K562 (cell line): ENCODE measurements at regions not wholly inside any gene's neighbourhood (a gene's known extent, or its start where the extent isn't known, plus 50 kb on each side); places are given as distances from the start of the nearest gene placed in this dataset.

Source experiments
- ATAC-seq: fragments of 200-7000 bp; cut with Tn5 transposase; 3 replicates; pipeline ENCODE4 v1.9.1; 2020; ENCODE audit warnings: moderate library complexity
- BruUV-seq: library from RNA; stranded (reverse); fragments of 400-500 nt; replicated peaks from 2 replicates; lab custom pipeline; 2021; lab: Mats Ljungman, UMichigan
- CTCF ChIA-PET: fragments of 300-600 bp; formaldehyde crosslinking; extraction: SDS; loops from one replicate; lab custom pipeline; 2021; ENCODE audit warnings: low intra/inter-chr PET ratio; lab: Yijun Ruan, JAX
- POLR2A ChIA-PET: fragments of 300-600, 350-650 bp; sonication (Branson Sonifier 250); formaldehyde crosslinking; extraction: SDS; loops from one replicate; lab custom pipeline; 2021; ENCODE audit warnings: antibody characterized with exemption, inconsistent platforms; lab: Yijun Ruan, JAX
- DNase-seq, 4 experiments: peaks; one replicate each; pipeline versions ENCODE4 v3.0.0 to v3.0.0-alpha.2; 2011 to 2018; ENCODE audit warnings: low spot score in 3 of 4, mixed read lengths in 3 of 4; ENCODE audit errors: extremely low read depth in 1 of 4
- FAIRE-seq: peaks from 2 replicates; lab custom pipeline; 2011; peaks lifted over from hg19 to GRCh38; lab: Jason Lieb, UNC
- H2AFZ ChIP-seq: 2 replicates; pipeline ENCODE4 v1.6.0; 2011; ENCODE audit warnings: low read depth, low read length, control low read depth, inconsistent platforms
- H3K27ac ChIP-seq: fragments of 200-600 bp; 3 replicates; pipeline ENCODE4 v1.8.0; 2011; ENCODE audit warnings: low read depth, mild to moderate bottlenecking, control low read depth, inconsistent platforms, low read length, moderate library complexity, mixed read lengths; ENCODE audit errors: extremely low read depth
- H3K27me3 ChIP-seq, 2 experiments: fragments of 300-600 bp in 1 of 2; 2 replicates in 1 of 2; 3 replicates in 1 of 2; pipeline versions ENCODE4 v1.6.0 to v1.8.0; 2011; ENCODE audit warnings: inconsistent platforms in 2 of 2, low read length in 2 of 2, mild to moderate bottlenecking in 1 of 2, mixed read lengths in 1 of 2, moderate library complexity in 1 of 2; ENCODE audit not compliant: control insufficient read depth in 2 of 2, insufficient read depth in 2 of 2
- H3K36me3 ChIP-seq: fragments of 300-600 bp; 3 replicates; pipeline ENCODE4 v1.8.0; 2011; ENCODE audit warnings: mild to moderate bottlenecking, low read length, inconsistent platforms; ENCODE audit not compliant: control insufficient read depth, insufficient read depth
- H3K4me1 ChIP-seq, 2 experiments: fragments of 200-600 bp in 1 of 2; replicated peaks in 1 of 2; 2 replicates in 1 of 2; 3 replicates in 1 of 2; pipeline versions ENCODE4 v1.5.1 to v1.8.0; 2011; ENCODE audit warnings: inconsistent platforms in 2 of 2, low read length in 2 of 2, mild to moderate bottlenecking in 1 of 2, mixed read lengths in 1 of 2, moderate library complexity in 1 of 2; ENCODE audit not compliant: control insufficient read depth in 2 of 2, insufficient read depth in 2 of 2
- H3K4me2 ChIP-seq: 2 replicates; pipeline ENCODE4 v1.6.1; 2011; ENCODE audit warnings: low read length, control low read depth, inconsistent platforms, mixed read lengths; ENCODE audit not compliant: insufficient read depth
- H3K4me3 ChIP-seq: fragments of 200-600 bp; sonication (generic), shearing (Covaris generic); 2 replicates; pipeline ENCODE4 v1.5.1; 2016; ENCODE audit warnings: control low read depth, inconsistent platforms
- H3K79me2 ChIP-seq: fragments of 200-600 bp; 3 replicates; pipeline ENCODE4 v1.8.0; 2011; ENCODE audit warnings: low read length, inconsistent platforms; ENCODE audit not compliant: control insufficient read depth, insufficient read depth
- H3K9ac ChIP-seq, 2 experiments: 2 replicates each; pipeline versions ENCODE4 v1.6.0 to v1.6.1; 2011; ENCODE audit warnings: low read depth in 2 of 2, low read length in 2 of 2, control low read depth in 1 of 2, inconsistent platforms in 1 of 2, mild to moderate bottlenecking in 1 of 2, mixed read lengths in 1 of 2; ENCODE audit not compliant: insufficient read depth in 1 of 2
- H3K9me1 ChIP-seq: one replicate; pipeline ENCODE4 v1.6.0; 2011; ENCODE audit warnings: inconsistent platforms, mild to moderate bottlenecking, low read length, moderate library complexity; ENCODE audit not compliant: control insufficient read depth, insufficient read depth
- H3K9me3 ChIP-seq: replicated peaks from 2 replicates; pipeline ENCODE4 v1.5.1; 2011; ENCODE audit warnings: low read depth, low read length, inconsistent platforms; ENCODE audit not compliant: control insufficient read depth, insufficient read depth
- H4K20me1 ChIP-seq: replicated peaks from 2 replicates; pipeline ENCODE4 v1.6.1; 2011; ENCODE audit warnings: low read length, inconsistent platforms, mixed read lengths; ENCODE audit not compliant: control insufficient read depth, insufficient read depth
- BRCA1 ChIP-seq, 2 experiments: fragments of 450-650 bp in 1 of 2; sonication (generic) in 1 of 2; formaldehyde crosslinking in 1 of 2; IDR thresholded peaks; 2 replicates each; pipeline versions ENCODE4 v1.5.0 to v1.6.1; 2017 to 2020; ENCODE audit warnings: mild to moderate bottlenecking in 1 of 2, missing genetic modification reagents in 1 of 2
- ERF ChIP-seq: fragments of 450-650 bp; formaldehyde crosslinking; IDR thresholded peaks from 2 replicates; pipeline ENCODE4 v1.4.0; 2020; ENCODE audit warnings: mild to moderate bottlenecking, mixed read lengths
- ETV5 ChIP-seq: sonication (generic); formaldehyde crosslinking; IDR thresholded peaks from 2 replicates; pipeline ENCODE4 v1.4.0; 2020; ENCODE audit warnings: low read depth, mild to moderate bottlenecking, missing genetic modification reagents
- HDAC1 ChIP-seq, 2 experiments: fragments of 450-650 bp; IDR thresholded peaks; 2 replicates each; pipeline ENCODE4 v1.6.1; 2016 to 2017; ENCODE audit warnings: inconsistent platforms in 1 of 2, mild to moderate bottlenecking in 1 of 2, moderate library complexity in 1 of 2
- HIVEP1 ChIP-seq: fragments of 250-450 bp; sonication (Bioruptor Pico); IDR thresholded peaks from 2 replicates; pipeline ENCODE4 v1.4.0; 2020; ENCODE audit warnings: mild to moderate bottlenecking
- KAT2B ChIP-seq: IDR thresholded peaks from one replicate; pipeline ENCODE4 v1.6.1; 2012; ENCODE audit warnings: low read depth, mild to moderate bottlenecking, control low read depth, inconsistent platforms, low read length, moderate library complexity
- POLR2H ChIP-seq: IDR thresholded peaks from 2 replicates; pipeline ENCODE4 v1.6.1; 2016; ENCODE audit warnings: missing genetic modification characterization, low read depth, mild to moderate bottlenecking, control low read depth, missing compliant biosample characterization, moderate library complexity
- RBM25 ChIP-seq: fragments of 200-400 bp; formaldehyde crosslinking; IDR thresholded peaks from 2 replicates; pipeline ENCODE4 v1.6.1; 2018; ENCODE audit warnings: low read length, low read depth, moderate library complexity; ENCODE audit not compliant: severe bottlenecking
- RFX5 ChIP-seq: IDR thresholded peaks from 2 replicates; pipeline ENCODE4 v1.6.1; 2011; ENCODE audit warnings: low read depth, mild to moderate bottlenecking, improper control_type of control experiment, low read length
- RUNX1 ChIP-seq: sonication (generic); IDR thresholded peaks from 2 replicates; pipeline ENCODE4 v1.6.1; 2016; ENCODE audit warnings: antibody characterized with exemption, low read depth
- TAF1 ChIP-seq: IDR thresholded peaks from 2 replicates; pipeline ENCODE4 v1.6.1; 2011; ENCODE audit warnings: mild to moderate bottlenecking, low read length, moderate library complexity; ENCODE audit not compliant: insufficient read depth, control insufficient read depth, severe bottlenecking; ENCODE audit errors: extremely low read depth
- TCF7 ChIP-seq: sonication (generic); IDR thresholded peaks from 2 replicates; pipeline ENCODE4 v1.6.1; 2016; ENCODE audit warnings: antibody characterized with exemption, borderline replicate concordance
- ZFP30 ChIP-seq: fragments of 250-450 bp; sonication (Bioruptor Pico); IDR thresholded peaks from 2 replicates; pipeline ENCODE4 v1.8.0; 2022; ENCODE audit warnings: moderate library complexity, mild to moderate bottlenecking, inconsistent platforms, borderline replicate concordance
- ZNF224 ChIP-seq: sonication (generic); formaldehyde crosslinking; IDR thresholded peaks from 2 replicates; pipeline ENCODE4 v1.8.0; 2022; ENCODE audit warnings: mild to moderate bottlenecking, missing genetic modification reagents
- ZNF280B ChIP-seq: fragments of 250-450 bp; sonication (Bioruptor Pico); IDR thresholded peaks from 2 replicates; pipeline ENCODE4 v1.5.1; 2021; ENCODE audit warnings: mild to moderate bottlenecking
- ZNF324 ChIP-seq: fragments of 250-450 bp; sonication (Bioruptor Pico); IDR thresholded peaks from 2 replicates; pipeline ENCODE4 v1.4.0; 2020; ENCODE audit warnings: mild to moderate bottlenecking
- WGBS: fragments of 100-300 bp; shearing (Covaris generic); methylation state at CpG from one replicate; pipeline ENCODE4 v1.1.6; 2016; ENCODE audit warnings: low coverage, mixed read lengths; ENCODE audit not compliant: insufficient coverage; ENCODE audit errors: missing lambda C conversion rate; 5-methylcytosine and 5-hydroxymethylcytosine counted together
- in situ Hi-C: fragments of 300-500 bp; cut with MboI; formaldehyde crosslinking; loops from 4 replicates; pipeline ENCODE4 v1.15.0; 2018; ENCODE audit warnings: inconsistent platforms, mixed read lengths
- intact Hi-C: fragments of 100-400 bp; cut with micrococcal nuclease; formaldehyde crosslinking; loops from 2 replicates; pipeline ENCODE4 v1.14.2; 2022
- TF ChIP-seq, protein P1 (sequence below): fragments of 450-650 bp; IDR thresholded peaks from one replicate; pipeline ENCODE4 v1.6.1; 2018; ENCODE audit warnings: mild to moderate bottlenecking, moderate library complexity; ENCODE audit not compliant: partially characterized antibody

- TF ChIP-seq BRCA1 (IDR thresholded peaks at IDR 0.05) = no peak
- TF ChIP-seq BRCA1 (CRISPR knock-in tag; IDR thresholded peaks at IDR 0.05) = no peak
- TF ChIP-seq, protein P1, sequence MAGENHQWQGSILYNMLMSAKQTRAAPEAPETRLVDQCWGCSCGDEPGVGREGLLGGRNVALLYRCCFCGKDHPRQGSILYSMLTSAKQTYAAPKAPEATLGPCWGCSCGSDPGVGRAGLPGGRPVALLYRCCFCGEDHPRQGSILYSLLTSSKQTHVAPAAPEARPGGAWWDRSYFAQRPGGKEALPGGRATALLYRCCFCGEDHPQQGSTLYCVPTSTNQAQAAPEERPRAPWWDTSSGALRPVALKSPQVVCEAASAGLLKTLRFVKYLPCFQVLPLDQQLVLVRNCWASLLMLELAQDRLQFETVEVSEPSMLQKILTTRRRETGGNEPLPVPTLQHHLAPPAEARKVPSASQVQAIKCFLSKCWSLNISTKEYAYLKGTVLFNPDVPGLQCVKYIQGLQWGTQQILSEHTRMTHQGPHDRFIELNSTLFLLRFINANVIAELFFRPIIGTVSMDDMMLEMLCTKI = no peak
- TF ChIP-seq ETV5 (CRISPR knock-in tag) = no peak
- TF ChIP-seq RFX5 = no peak
- TF ChIP-seq RBM25 = no peak
- TF ChIP-seq ZNF324 (CRISPR knock-in tag) = no peak
- no peak for TF ChIP-seq TAF1
- TF ChIP-seq RUNX1 = no peak
- TF ChIP-seq HIVEP1 = no peak
- TF ChIP-seq POLR2H = no peak
- TF ChIP-seq ZNF224 = no peak
- no peak for TF ChIP-seq ZNF280B (CRISPR knock-in tag)
- no peak for TF ChIP-seq TCF7
- TF ChIP-seq KAT2B = no peak
- TF ChIP-seq HDAC1 (IDR thresholded peaks at IDR 0.05) = no peak
- TF ChIP-seq ERF (CRISPR knock-in tag) = no peak
- no peak for TF ChIP-seq ZFP30
- WGBS = 0% methylated on average over 8 of the region's 8 CpGs
- ChIA-PET CTCF (no interaction called here), POLR2A (no interaction called here)
- Histone ChIP-seq H3K4me3 (no peak overlapping the region), H3K36me3 (no peaks in the 10 kb centered on the region), H3K4me1 (no peaks in the 10 kb centered on the region), H4K20me1 (no peaks in the 10 kb centered on the region; the same call in 1 of the 2 replicates), H3K9ac (no peak overlapping the region), H3K9me3 (no peaks in the 10 kb centered on the region), H3K4me2 (no peak overlapping the region), H3K79me2 (no peaks in the 10 kb centered on the region), H2AFZ (no peak overlapping the region), H3K27ac (no peak overlapping the region), H3K27me3 (peaks cover 0 to 12% of the 10 kb centered on the region in 2 experiments; a peak in 2 of 5 replicates), H3K9me1 (no peaks in the 10 kb centered on the region)
- ATAC-seq (no peak), FAIRE-seq (no peak), DNase-seq (no peak)
- intact Hi-C loops = no loop called here
- no TSS peak for BruUV-seq
- in situ Hi-C loops = no loop called here
These were observed 314.6 kb upstream of the GATB start for GRCh38 chr4:152075253-152075928.
